MM.1S (cell line): ENCODE measurements at regions not wholly inside any gene's neighbourhood (a gene's known extent, or its start where the extent isn't known, plus 50 kb on each side); places are given as distances from the start of the nearest gene placed in this dataset.

Source experiments
- EZH2 ChIP-seq: fragments of 300-600 bp; sonication (generic); optimal IDR thresholded peaks from 2 replicates; pipeline ENCODE3; 2017; ENCODE audit warnings: low read depth, mild to moderate bottlenecking, antibody characterized with exemption, low read length, mixed read lengths
- EZH2phosphoT487 ChIP-seq: fragments of 300-600 bp; sonication (generic); IDR thresholded peaks from 2 replicates; pipeline ENCODE4 v1.6.1; 2018; ENCODE audit warnings: antibody characterized with exemption, low read length
- TF ChIP-seq, protein P1 (sequence below): fragments of 300-600 bp; sonication (generic); IDR thresholded peaks from 2 replicates; pipeline ENCODE4 v1.5.1; 2016; ENCODE audit warnings: antibody characterized with exemption, low read length, mixed read lengths

GRCh38 chr2:121866789-121867188 lies 111.3 kb downstream of the TSN start:
- TF ChIP-seq, protein P1, sequence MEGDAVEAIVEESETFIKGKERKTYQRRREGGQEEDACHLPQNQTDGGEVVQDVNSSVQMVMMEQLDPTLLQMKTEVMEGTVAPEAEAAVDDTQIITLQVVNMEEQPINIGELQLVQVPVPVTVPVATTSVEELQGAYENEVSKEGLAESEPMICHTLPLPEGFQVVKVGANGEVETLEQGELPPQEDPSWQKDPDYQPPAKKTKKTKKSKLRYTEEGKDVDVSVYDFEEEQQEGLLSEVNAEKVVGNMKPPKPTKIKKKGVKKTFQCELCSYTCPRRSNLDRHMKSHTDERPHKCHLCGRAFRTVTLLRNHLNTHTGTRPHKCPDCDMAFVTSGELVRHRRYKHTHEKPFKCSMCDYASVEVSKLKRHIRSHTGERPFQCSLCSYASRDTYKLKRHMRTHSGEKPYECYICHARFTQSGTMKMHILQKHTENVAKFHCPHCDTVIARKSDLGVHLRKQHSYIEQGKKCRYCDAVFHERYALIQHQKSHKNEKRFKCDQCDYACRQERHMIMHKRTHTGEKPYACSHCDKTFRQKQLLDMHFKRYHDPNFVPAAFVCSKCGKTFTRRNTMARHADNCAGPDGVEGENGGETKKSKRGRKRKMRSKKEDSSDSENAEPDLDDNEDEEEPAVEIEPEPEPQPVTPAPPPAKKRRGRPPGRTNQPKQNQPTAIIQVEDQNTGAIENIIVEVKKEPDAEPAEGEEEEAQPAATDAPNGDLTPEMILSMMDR: no peak
- no peak for TF ChIP-seq EZH2
- TF ChIP-seq EZH2phosphoT487: no peak
